HEK293 (cell line): ENCODE measurements at regions not wholly inside any gene's neighbourhood (a gene's known extent, or its start where the extent isn't known, plus 50 kb on each side); places are given as distances from the start of the nearest gene placed in this dataset.

ENCODE experiments used
- CTCF ChIA-PET: fragments of 350-600 bp; formaldehyde crosslinking; extraction: SDS; loops from one replicate; lab custom pipeline; 2021; ENCODE audit warnings: antibody characterized with exemption; lab: Yijun Ruan, JAX
- POLR2A ChIA-PET: fragments of 300-600 bp; formaldehyde crosslinking; extraction: SDS; loops from one replicate; lab custom pipeline; 2020; ENCODE audit warnings: antibody characterized with exemption, inconsistent platforms; lab: Yijun Ruan, JAX
- H3K27ac ChIP-seq: fragments of 200-500 bp; sonication (Bioruptor generic); 2 replicates; pipeline ENCODE4 v1.5.1; 2014; ENCODE audit warnings: low read depth, low read length, control low read depth, inconsistent platforms; ENCODE audit errors: extremely low read depth
- H3K36me3 ChIP-seq, 2 experiments: fragments of 200-500 bp in 1 of 2; sonication (Bioruptor generic) in 1 of 2; 1 replicate in 1 of 2; 2 replicates in 1 of 2; pipeline ENCODE4 v1.5.1; 2014 to 2017; ENCODE audit warnings: inconsistent platforms in 2 of 2, low read length in 2 of 2; ENCODE audit not compliant: control insufficient read depth in 2 of 2, insufficient read depth in 1 of 2
- H3K4me1 ChIP-seq: fragments of 200-500 bp; sonication (Bioruptor generic); 2 replicates; pipeline ENCODE4 v1.5.1; 2014; ENCODE audit warnings: mild to moderate bottlenecking, low read length, inconsistent platforms; ENCODE audit not compliant: control insufficient read depth, insufficient read depth
- H3K4me3 ChIP-seq: 2 replicates; pipeline ENCODE4 v1.5.1; 2011; ENCODE audit warnings: low read depth, mild to moderate bottlenecking, control low read depth, low read length, moderate library complexity
- H3K9me3 ChIP-seq: fragments of 200-500 bp; sonication (Bioruptor generic); 2 replicates; pipeline ENCODE4 v1.5.1; 2014; ENCODE audit warnings: low read depth, low read length, inconsistent platforms; ENCODE audit not compliant: control insufficient read depth, insufficient read depth
- HOXC10 ChIP-seq: sonication (generic); formaldehyde crosslinking; IDR thresholded peaks from 2 replicates; pipeline ENCODE4 v1.8.1; 2023; ENCODE audit warnings: mild to moderate bottlenecking, missing genetic modification reagents
- KLF16 ChIP-seq: fragments of 450-650 bp; formaldehyde crosslinking; IDR thresholded peaks from 2 replicates; pipeline ENCODE4 v1.5.1; 2017; ENCODE audit warnings: missing biosample characterization, missing genetic modification characterization
- SP2 ChIP-seq: fragments of 450-650 bp; formaldehyde crosslinking; IDR thresholded peaks from 2 replicates; pipeline ENCODE4 v1.5.1; 2016; ENCODE audit warnings: missing biosample characterization, missing genetic modification characterization
- TCF7L2 ChIP-seq: IDR thresholded peaks from 2 replicates; pipeline ENCODE4 v1.6.1; 2011; ENCODE audit warnings: low read depth, mild to moderate bottlenecking, inconsistent platforms, low read length, moderate library complexity, borderline replicate concordance
- ZBTB21 ChIP-seq: fragments of 450-650 bp; formaldehyde crosslinking; IDR thresholded peaks from 2 replicates; pipeline ENCODE4 v1.5.1; 2017; ENCODE audit warnings: missing biosample characterization, missing genetic modification characterization
- ZNF214 ChIP-seq: fragments of 450-650 bp; formaldehyde crosslinking; IDR thresholded peaks from 2 replicates; pipeline ENCODE4 v1.5.1; 2017; ENCODE audit warnings: missing biosample characterization, mild to moderate bottlenecking, missing genetic modification characterization, borderline replicate concordance
- ZNF324 ChIP-seq: fragments of 450-650 bp; formaldehyde crosslinking; IDR thresholded peaks from 2 replicates; pipeline ENCODE4 v1.5.1; 2016; ENCODE audit warnings: missing biosample characterization, missing genetic modification characterization
- ZNF341 ChIP-seq: fragments of 450-650 bp; formaldehyde crosslinking; IDR thresholded peaks from 2 replicates; pipeline ENCODE4; 2016; ENCODE audit warnings: low read depth, missing biosample characterization, missing genetic modification characterization
- ZNF37A ChIP-seq: fragments of 450-650 bp; IDR thresholded peaks from 2 replicates; pipeline ENCODE4 v1.5.1; 2018; ENCODE audit warnings: missing biosample characterization, missing genetic modification characterization
- ZNF501 ChIP-seq: fragments of 450-650 bp; formaldehyde crosslinking; IDR thresholded peaks from 2 replicates; pipeline ENCODE4 v1.5.1; 2016; ENCODE audit warnings: missing biosample characterization, missing genetic modification characterization
- ZNF548 ChIP-seq: fragments of 450-650 bp; formaldehyde crosslinking; IDR thresholded peaks from 2 replicates; pipeline ENCODE4 v1.5.1; 2016; ENCODE audit warnings: missing biosample characterization, missing genetic modification characterization
- ZNF571 ChIP-seq: fragments of 450-650 bp; formaldehyde crosslinking; IDR thresholded peaks from 2 replicates; pipeline ENCODE4 v1.5.0; 2017; ENCODE audit warnings: missing biosample characterization, missing genetic modification characterization
- ZNF585B ChIP-seq: fragments of 450-650 bp; formaldehyde crosslinking; IDR thresholded peaks from 2 replicates; pipeline ENCODE4 v1.5.1; 2016; ENCODE audit warnings: missing biosample characterization, missing genetic modification characterization
- ZNF785 ChIP-seq: fragments of 450-650 bp; formaldehyde crosslinking; IDR thresholded peaks from 2 replicates; pipeline ENCODE4 v1.5.1; 2016; ENCODE audit warnings: missing biosample characterization, missing genetic modification characterization
- TF ChIP-seq, protein P1 (sequence below): fragments of 450-650 bp; formaldehyde crosslinking; IDR thresholded peaks from 2 replicates; pipeline ENCODE4 v1.5.1; 2016; ENCODE audit warnings: missing biosample characterization, missing genetic modification characterization
- TF ChIP-seq, protein P2 (sequence below): fragments of 450-650 bp; formaldehyde crosslinking; IDR thresholded peaks from 2 replicates; pipeline ENCODE4 v1.5.1; 2017; ENCODE audit warnings: missing biosample characterization, missing genetic modification characterization
- TF ChIP-seq, protein P3 (sequence below): fragments of 450-650 bp; formaldehyde crosslinking; IDR thresholded peaks from 2 replicates; pipeline ENCODE4 v1.5.1; 2016; ENCODE audit warnings: missing biosample characterization, missing genetic modification characterization, borderline replicate concordance
- TF ChIP-seq, protein P4 (sequence below): fragments of 450-650 bp; formaldehyde crosslinking; IDR thresholded peaks from 2 replicates; pipeline ENCODE4 v1.5.1; 2016; ENCODE audit warnings: missing biosample characterization, missing genetic modification characterization
- TF ChIP-seq, protein P5 (sequence below): fragments of 450-650 bp; IDR thresholded peaks from 2 replicates; pipeline ENCODE4 v1.5.1; 2018; ENCODE audit warnings: missing biosample characterization, mild to moderate bottlenecking, missing genetic modification characterization
- TF ChIP-seq, protein P6 (sequence below): fragments of 450-650 bp; formaldehyde crosslinking; IDR thresholded peaks from 2 replicates; pipeline ENCODE4 v1.5.1; 2016; ENCODE audit warnings: missing biosample characterization, missing genetic modification characterization

DNA sequence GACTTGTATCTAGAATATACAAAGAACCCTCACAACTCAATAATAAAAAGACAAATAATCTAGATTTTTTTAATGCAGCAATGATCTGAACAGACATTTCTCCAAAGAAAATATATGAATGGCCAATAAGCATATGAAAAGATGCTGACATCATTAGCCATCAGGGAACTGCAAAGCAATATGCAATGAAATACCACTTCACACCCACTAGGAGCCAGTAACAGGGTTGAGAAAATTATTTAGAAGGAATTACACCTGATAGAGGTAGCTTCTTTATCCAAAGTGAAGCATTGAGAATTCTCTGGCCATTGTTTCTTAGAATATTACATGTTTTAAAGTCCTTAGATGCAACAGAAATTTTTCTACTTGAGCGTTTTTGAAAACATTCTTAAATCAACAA, 316.9 kb downstream of the KCNN2 start (continued):
- TF ChIP-seq ZNF501 (tag by site-specific recombination) (no peak), KLF16 (tag by site-specific recombination) (no peak), TCF7L2 (no peak), ZNF785 (no peak), ZNF548 (no peak), ZBTB21 (no peak), ZNF324 (tag by site-specific recombination) (no peak)
- TF ChIP-seq, protein P1, sequence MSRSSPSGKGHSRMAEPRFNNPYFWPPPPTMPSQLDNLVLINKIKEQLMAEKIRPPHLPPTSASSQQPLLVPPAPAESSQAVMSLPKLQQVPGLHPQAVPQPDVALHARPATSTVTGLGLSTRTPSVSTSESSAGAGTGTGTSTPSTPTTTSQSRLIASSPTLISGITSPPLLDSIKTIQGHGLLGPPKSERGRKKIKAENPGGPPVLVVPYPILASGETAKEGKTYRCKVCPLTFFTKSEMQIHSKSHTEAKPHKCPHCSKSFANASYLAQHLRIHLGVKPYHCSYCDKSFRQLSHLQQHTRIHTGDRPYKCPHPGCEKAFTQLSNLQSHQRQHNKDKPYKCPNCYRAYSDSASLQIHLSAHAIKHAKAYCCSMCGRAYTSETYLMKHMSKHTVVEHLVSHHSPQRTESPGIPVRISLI (tag by site-specific recombination), result no peak

DNA sequence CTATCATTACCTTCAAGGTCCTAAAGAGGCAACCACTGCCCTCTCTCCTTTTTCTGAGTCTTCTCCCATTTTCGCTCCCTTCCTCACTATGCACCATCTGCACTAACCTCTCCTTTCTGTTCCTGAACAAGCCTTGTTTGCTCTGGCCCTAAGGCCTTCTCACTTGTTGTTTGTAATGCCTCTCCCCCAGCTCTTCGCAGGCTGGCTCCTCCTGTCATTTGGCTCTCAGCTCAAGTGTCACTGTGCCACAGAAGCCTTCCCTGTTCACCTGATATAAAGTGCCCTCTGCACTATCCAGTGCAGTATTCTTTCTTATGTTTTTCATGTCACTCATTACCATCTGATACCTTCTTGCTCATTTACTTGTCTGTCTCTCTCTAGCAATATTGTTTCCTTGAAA, 303.7 kb downstream of the KCNN2 start:
- ChIA-PET CTCF (no interaction called here), POLR2A (no interaction called here)
- Histone ChIP-seq H3K4me1 (no peaks in the 10 kb centered on the region), H3K4me3 (no peak overlapping the region), H3K27ac (no peak overlapping the region), H3K36me3 (no peaks in the 10 kb centered on the region), H3K9me3 (no peaks in the 10 kb centered on the region)
- TF ChIP-seq ZNF341 (tag by site-specific recombination) (no peak), ZNF37A (tag by site-specific recombination) (no peak)

DNA sequence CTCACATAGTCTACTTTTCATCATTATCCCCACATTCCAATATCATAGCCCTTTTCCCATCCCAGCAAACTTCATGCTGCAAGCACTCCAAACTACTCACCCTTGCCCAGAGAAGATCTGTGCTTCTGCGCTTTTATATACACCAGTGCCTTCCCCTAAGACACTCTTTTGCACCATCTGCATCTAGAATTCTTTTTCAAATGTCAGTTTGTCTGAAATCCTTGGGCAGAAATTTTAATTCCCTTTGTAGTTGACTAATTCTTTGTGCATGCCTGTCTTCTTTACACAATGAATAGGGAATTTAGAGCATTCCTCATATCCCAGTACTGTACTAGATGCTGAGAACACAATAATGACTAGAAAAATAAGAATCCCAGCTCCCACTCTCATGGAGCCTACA, 298.9 kb downstream of the KCNN2 start:
- Histone ChIP-seq H3K4me3 (no peak overlapping the region), H3K27ac (no peak overlapping the region), H3K36me3 (no peaks in the 10 kb centered on the region), H3K9me3 (no peaks in the 10 kb centered on the region), H3K4me1 (no peaks in the 10 kb centered on the region)
- ChIA-PET CTCF (no interaction called here), POLR2A (no interaction called here)
- TF ChIP-seq ZNF571 (no peak), HOXC10 (CRISPR knock-in tag) (no peak), KLF16 (tag by site-specific recombination) (no peak), SP2 (tag by site-specific recombination) (no peak)

DNA sequence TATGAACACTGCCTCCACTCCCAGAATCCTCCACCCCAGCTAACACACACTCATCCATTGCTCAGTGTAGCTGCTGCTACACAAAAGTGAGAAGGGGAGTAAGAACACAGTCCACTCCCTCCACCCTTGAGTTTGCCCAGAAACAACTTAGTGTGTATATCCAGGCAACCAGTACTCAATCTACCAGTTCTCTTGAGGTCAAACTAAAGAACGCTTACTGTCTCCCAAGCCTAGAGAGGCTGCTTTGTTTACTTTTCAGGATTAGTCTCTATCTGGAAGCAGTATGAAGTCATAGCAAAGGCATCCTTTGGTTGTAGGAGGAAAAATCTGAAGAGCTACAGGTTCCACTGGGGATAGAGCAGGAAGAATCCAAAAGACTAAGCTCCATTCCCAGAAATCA, 296.3 kb downstream of the KCNN2 start:
- Histone ChIP-seq H3K36me3 (no peaks in the 10 kb centered on the region), H3K9me3 (no peaks in the 10 kb centered on the region), H3K4me3 (no peak overlapping the region), H3K27ac (no peak overlapping the region), H3K4me1 (no peaks in the 10 kb centered on the region)
- POLR2A ChIA-PET, result no interaction called here
- CTCF ChIA-PET, result no interaction called here
- TF ChIP-seq, protein P2, sequence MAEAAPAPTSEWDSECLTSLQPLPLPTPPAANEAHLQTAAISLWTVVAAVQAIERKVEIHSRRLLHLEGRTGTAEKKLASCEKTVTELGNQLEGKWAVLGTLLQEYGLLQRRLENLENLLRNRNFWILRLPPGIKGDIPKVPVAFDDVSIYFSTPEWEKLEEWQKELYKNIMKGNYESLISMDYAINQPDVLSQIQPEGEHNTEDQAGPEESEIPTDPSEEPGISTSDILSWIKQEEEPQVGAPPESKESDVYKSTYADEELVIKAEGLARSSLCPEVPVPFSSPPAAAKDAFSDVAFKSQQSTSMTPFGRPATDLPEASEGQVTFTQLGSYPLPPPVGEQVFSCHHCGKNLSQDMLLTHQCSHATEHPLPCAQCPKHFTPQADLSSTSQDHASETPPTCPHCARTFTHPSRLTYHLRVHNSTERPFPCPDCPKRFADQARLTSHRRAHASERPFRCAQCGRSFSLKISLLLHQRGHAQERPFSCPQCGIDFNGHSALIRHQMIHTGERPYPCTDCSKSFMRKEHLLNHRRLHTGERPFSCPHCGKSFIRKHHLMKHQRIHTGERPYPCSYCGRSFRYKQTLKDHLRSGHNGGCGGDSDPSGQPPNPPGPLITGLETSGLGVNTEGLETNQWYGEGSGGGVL, result no peak
- TF ChIP-seq, protein P3, sequence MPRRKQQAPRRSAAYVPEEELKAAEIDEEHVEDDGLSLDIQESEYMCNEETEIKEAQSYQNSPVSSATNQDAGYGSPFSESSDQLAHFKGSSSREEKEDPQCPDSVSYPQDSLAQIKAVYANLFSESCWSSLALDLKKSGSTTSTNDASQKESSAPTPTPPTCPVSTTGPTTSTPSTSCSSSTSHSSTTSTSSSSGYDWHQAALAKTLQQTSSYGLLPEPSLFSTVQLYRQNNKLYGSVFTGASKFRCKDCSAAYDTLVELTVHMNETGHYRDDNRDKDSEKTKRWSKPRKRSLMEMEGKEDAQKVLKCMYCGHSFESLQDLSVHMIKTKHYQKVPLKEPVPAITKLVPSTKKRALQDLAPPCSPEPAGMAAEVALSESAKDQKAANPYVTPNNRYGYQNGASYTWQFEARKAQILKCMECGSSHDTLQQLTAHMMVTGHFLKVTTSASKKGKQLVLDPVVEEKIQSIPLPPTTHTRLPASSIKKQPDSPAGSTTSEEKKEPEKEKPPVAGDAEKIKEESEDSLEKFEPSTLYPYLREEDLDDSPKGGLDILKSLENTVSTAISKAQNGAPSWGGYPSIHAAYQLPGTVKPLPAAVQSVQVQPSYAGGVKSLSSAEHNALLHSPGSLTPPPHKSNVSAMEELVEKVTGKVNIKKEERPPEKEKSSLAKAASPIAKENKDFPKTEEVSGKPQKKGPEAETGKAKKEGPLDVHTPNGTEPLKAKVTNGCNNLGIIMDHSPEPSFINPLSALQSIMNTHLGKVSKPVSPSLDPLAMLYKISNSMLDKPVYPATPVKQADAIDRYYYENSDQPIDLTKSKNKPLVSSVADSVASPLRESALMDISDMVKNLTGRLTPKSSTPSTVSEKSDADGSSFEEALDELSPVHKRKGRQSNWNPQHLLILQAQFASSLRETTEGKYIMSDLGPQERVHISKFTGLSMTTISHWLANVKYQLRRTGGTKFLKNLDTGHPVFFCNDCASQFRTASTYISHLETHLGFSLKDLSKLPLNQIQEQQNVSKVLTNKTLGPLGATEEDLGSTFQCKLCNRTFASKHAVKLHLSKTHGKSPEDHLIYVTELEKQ (tag by site-specific recombination), result no peak
- TF ChIP-seq, protein P4, sequence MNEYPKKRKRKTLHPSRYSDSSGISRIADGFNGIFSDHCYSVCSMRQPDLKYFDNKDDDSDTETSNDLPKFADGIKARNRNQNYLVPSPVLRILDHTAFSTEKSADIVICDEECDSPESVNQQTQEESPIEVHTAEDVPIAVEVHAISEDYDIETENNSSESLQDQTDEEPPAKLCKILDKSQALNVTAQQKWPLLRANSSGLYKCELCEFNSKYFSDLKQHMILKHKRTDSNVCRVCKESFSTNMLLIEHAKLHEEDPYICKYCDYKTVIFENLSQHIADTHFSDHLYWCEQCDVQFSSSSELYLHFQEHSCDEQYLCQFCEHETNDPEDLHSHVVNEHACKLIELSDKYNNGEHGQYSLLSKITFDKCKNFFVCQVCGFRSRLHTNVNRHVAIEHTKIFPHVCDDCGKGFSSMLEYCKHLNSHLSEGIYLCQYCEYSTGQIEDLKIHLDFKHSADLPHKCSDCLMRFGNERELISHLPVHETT (tag by site-specific recombination), result no peak
- TF ChIP-seq ZNF214 (tag by site-specific recombination) (no peak), ZNF585B (tag by site-specific recombination) (no peak), SP2 (tag by site-specific recombination) (no peak)
- TF ChIP-seq, protein P5, sequence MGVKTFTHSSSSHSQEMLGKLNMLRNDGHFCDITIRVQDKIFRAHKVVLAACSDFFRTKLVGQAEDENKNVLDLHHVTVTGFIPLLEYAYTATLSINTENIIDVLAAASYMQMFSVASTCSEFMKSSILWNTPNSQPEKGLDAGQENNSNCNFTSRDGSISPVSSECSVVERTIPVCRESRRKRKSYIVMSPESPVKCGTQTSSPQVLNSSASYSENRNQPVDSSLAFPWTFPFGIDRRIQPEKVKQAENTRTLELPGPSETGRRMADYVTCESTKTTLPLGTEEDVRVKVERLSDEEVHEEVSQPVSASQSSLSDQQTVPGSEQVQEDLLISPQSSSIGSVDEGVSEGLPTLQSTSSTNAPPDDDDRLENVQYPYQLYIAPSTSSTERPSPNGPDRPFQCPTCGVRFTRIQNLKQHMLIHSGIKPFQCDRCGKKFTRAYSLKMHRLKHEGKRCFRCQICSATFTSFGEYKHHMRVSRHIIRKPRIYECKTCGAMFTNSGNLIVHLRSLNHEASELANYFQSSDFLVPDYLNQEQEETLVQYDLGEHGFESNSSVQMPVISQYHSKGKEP (tag by site-specific recombination), result no peak
- TF ChIP-seq, protein P6, sequence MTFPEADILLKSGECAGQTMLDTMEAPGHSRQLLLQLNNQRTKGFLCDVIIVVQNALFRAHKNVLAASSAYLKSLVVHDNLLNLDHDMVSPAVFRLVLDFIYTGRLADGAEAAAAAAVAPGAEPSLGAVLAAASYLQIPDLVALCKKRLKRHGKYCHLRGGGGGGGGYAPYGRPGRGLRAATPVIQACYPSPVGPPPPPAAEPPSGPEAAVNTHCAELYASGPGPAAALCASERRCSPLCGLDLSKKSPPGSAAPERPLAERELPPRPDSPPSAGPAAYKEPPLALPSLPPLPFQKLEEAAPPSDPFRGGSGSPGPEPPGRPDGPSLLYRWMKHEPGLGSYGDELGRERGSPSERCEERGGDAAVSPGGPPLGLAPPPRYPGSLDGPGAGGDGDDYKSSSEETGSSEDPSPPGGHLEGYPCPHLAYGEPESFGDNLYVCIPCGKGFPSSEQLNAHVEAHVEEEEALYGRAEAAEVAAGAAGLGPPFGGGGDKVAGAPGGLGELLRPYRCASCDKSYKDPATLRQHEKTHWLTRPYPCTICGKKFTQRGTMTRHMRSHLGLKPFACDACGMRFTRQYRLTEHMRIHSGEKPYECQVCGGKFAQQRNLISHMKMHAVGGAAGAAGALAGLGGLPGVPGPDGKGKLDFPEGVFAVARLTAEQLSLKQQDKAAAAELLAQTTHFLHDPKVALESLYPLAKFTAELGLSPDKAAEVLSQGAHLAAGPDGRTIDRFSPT (tag by site-specific recombination), result no peak
